GM10248 (cell line): ENCODE measurements at regions not wholly inside any gene's neighbourhood (a gene's known extent, or its start where the extent isn't known, plus 50 kb on each side); places are given as distances from the start of the nearest gene placed in this dataset.

Experiments
- CTCF ChIA-PET: fragments of 300-600 bp; sonication (Branson Sonifier 250); formaldehyde crosslinking; extraction: SDS; loops from one replicate; lab custom pipeline; 2021; ENCODE audit warnings: antibody characterized with exemption; lab: Yijun Ruan, JAX
- POLR2A ChIA-PET: fragments of 350-650 bp; sonication (Branson Sonifier 250); formaldehyde crosslinking; extraction: SDS; loops from one replicate; lab custom pipeline; 2020; ENCODE audit warnings: antibody characterized with exemption; lab: Yijun Ruan, JAX
- DNase-seq: peaks from one replicate; pipeline ENCODE4 v3.0.0; 2012; ENCODE audit errors: extremely low spot score
- CTCF ChIP-seq: IDR thresholded peaks from 2 replicates; pipeline ENCODE4 v1.5.1; 2012; ENCODE audit warnings: mild to moderate bottlenecking, low read depth; ENCODE audit errors: extremely low read depth, missing control alignments, control extremely low read depth

- TF ChIP-seq CTCF, result no peak
- no peak for DNase-seq
- ChIA-PET CTCF (no interaction called here), POLR2A (no interaction called here)
These were observed 82.0 kb downstream of the KLF5 start for GRCh38 chr13:73140801-73141200.

GRCh38 chr13:73138638-73139491, 80.1 kb downstream of the KLF5 start:
- DNase-seq, result no peak
- no peak for TF ChIP-seq CTCF
- CTCF ChIA-PET, result no interaction called here
- POLR2A ChIA-PET, result interaction anchor here (0.6 kb wide), 1 partner anchor 496 kb away, joined by 6 read pairs; no protein-coding TSS in a partner anchor

- no peak for TF ChIP-seq CTCF
- POLR2A ChIA-PET, result no interaction called here
- DNase-seq, result no peak
- CTCF ChIA-PET, result no interaction called here
These were observed 79.5 kb downstream of the KLF5 start for GRCh38 chr13:73138276-73138637.

- ChIA-PET POLR2A (no interaction called here), CTCF (interaction anchor here (1.0 kb wide), 1 partner anchor 18 kb away, joined by 3 read pairs; no protein-coding TSS in a partner anchor)
- no peak for DNase-seq
- TF ChIP-seq CTCF, result no peak
These were observed 78.0 kb downstream of the KLF5 start for GRCh38 chr13:73136776-73137175.

GRCh38 chr13:73133531-73133930, 74.7 kb downstream of the KLF5 start:
- ChIA-PET POLR2A (no interaction called here), CTCF (interaction anchor here (0.7 to 1.2 kb wide), 3 partner anchors 11 to 19 kb away, joined by 3 read pairs; no protein-coding TSS in a partner anchor)
- no peak for TF ChIP-seq CTCF
- no peak for DNase-seq

- no peak for DNase-seq
- CTCF ChIA-PET, result interaction anchor here (1.0 to 1.3 kb wide), 2 partner anchors 14 to 17 kb away, joined by 3 read pairs; no protein-coding TSS in a partner anchor
- no peak for TF ChIP-seq CTCF
- POLR2A ChIA-PET, result no interaction called here
These were observed 72.4 kb downstream of the KLF5 start for GRCh38 chr13:73131247-73131646.
